SK-N-SH (cell line): ENCODE measurements at regions not wholly inside any gene's neighbourhood (a gene's known extent, or its start where the extent isn't known, plus 50 kb on each side); places are given as distances from the start of the nearest gene placed in this dataset.

ENCODE experiments used
- CTCF ChIA-PET: fragments of 300-600, 350-600 bp; formaldehyde crosslinking; extraction: SDS; loops from one replicate; lab custom pipeline; 2021; lab: Yijun Ruan, JAX
- POLR2A ChIA-PET: fragments of 350-600 bp; sonication (Branson Sonifier 250); formaldehyde crosslinking; extraction: SDS; loops from one replicate; lab custom pipeline; 2020; ENCODE audit warnings: antibody characterized with exemption, inconsistent platforms; lab: Yijun Ruan, JAX
- DNase-seq: peaks from one replicate; pipeline ENCODE4 v3.0.0; 2012
- H2AFZ ChIP-seq: fragments of 200-600 bp; sonication (generic); 2 replicates; pipeline ENCODE4 v1.8.1; 2016; ENCODE audit warnings: antibody characterized with exemption, mild to moderate bottlenecking, low read depth
- H3F3A ChIP-seq: fragments of 200-600 bp; sonication (generic); replicated peaks from 2 replicates; pipeline ENCODE3; 2016; ENCODE audit warnings: antibody characterized with exemption, mild to moderate bottlenecking; ENCODE audit not compliant: insufficient read depth
- H3K27ac ChIP-seq, 2 experiments: fragments of 200-500 bp in 1 of 2; fragments of 200-600 bp in 1 of 2; sonication (Bioruptor generic) in 1 of 2; sonication (generic), shearing (Covaris generic) in 1 of 2; 2 replicates each; pipeline versions ENCODE4 v1.5.1 to v1.6.1; 2014 to 2016; ENCODE audit warnings: low read depth in 2 of 2, inconsistent platforms in 1 of 2, low read length in 1 of 2, mild to moderate bottlenecking in 1 of 2, mixed read lengths in 1 of 2
- H3K27me3 ChIP-seq: fragments of 200-600 bp; sonication (generic), shearing (Covaris generic); 2 replicates; pipeline ENCODE4 v1.6.1; 2016; ENCODE audit warnings: mixed run types; ENCODE audit not compliant: insufficient read depth
- H3K36me3 ChIP-seq, 2 experiments: fragments of 200-500 bp in 1 of 2; fragments of 200-600 bp in 1 of 2; sonication (Bioruptor generic) in 1 of 2; sonication (generic) in 1 of 2; replicated peaks in 1 of 2; 2 replicates each; pipeline versions ENCODE3 to v1.5.1; 2014 to 2016; ENCODE audit warnings: low read length in 1 of 2, mild to moderate bottlenecking in 1 of 2; ENCODE audit not compliant: insufficient read depth in 2 of 2, control insufficient read depth in 1 of 2
- H3K4me1 ChIP-seq, 2 experiments: fragments of 200-500 bp in 1 of 2; fragments of 200-600 bp in 1 of 2; sonication (Bioruptor generic) in 1 of 2; sonication (generic), shearing (Covaris generic) in 1 of 2; 2 replicates each; pipeline versions ENCODE4 v1.5.1 to v1.6.1; 2014 to 2016; ENCODE audit warnings: low read depth in 1 of 2, low read length in 1 of 2, mixed run types in 1 of 2; ENCODE audit not compliant: insufficient read depth in 2 of 2, control insufficient read depth in 1 of 2
- H3K4me2 ChIP-seq: fragments of 200-600 bp; sonication (generic), shearing (Covaris generic); 2 replicates; pipeline ENCODE4 v1.6.1; 2017; ENCODE audit warnings: mixed run types
- H3K4me3 ChIP-seq, 2 experiments: fragments of 200-500 bp in 1 of 2; fragments of 200-600 bp in 1 of 2; sonication (Bioruptor generic) in 1 of 2; sonication (generic), shearing (Covaris generic) in 1 of 2; 2 replicates each; pipeline versions ENCODE4 v1.5.1 to v1.8.1; 2014 to 2016; ENCODE audit warnings: low read depth in 2 of 2, inconsistent platforms in 1 of 2, low read length in 1 of 2, mild to moderate bottlenecking in 1 of 2, mixed read lengths in 1 of 2, moderate library complexity in 1 of 2
- H3K79me2 ChIP-seq: fragments of 200-600 bp; sonication (generic); 2 replicates; pipeline ENCODE4 v1.8.1; 2017; ENCODE audit warnings: mild to moderate bottlenecking; ENCODE audit not compliant: insufficient read depth
- H3K9ac ChIP-seq: fragments of 200-600 bp; sonication (generic); 2 replicates; pipeline ENCODE4 v1.6.1; 2017; ENCODE audit warnings: mixed run types
- H3K9me2 ChIP-seq: fragments of 200-600 bp; sonication (generic); 2 replicates; pipeline ENCODE4 v1.6.1; 2017; ENCODE audit warnings: mixed run types
- H3K9me3 ChIP-seq: fragments of 200-600 bp; sonication (generic); 2 replicates; pipeline ENCODE4 v1.6.1; 2017; ENCODE audit warnings: mixed run types, mild to moderate bottlenecking, moderate library complexity
- H4K20me1 ChIP-seq: fragments of 200-600 bp; sonication (generic); 2 replicates; pipeline ENCODE4 v1.6.1; 2017; ENCODE audit warnings: mild to moderate bottlenecking, mixed run types; ENCODE audit not compliant: insufficient read depth
- CHD2 ChIP-seq: fragments of 150-350 bp; IDR thresholded peaks from 2 replicates; pipeline ENCODE4 v1.6.1; 2018; ENCODE audit warnings: low read length; ENCODE audit not compliant: partially characterized antibody
- EP300 ChIP-seq, 2 experiments: IDR thresholded peaks; 2 replicates each; pipeline versions ENCODE4 v1.4.0 to v1.6.1; 2012; ENCODE audit warnings: borderline replicate concordance in 1 of 2, low read depth in 1 of 2, low read length in 1 of 2
- EZH2phosphoT487 ChIP-seq: fragments of 200-600 bp; sonication (generic); IDR thresholded peaks from 2 replicates; pipeline ENCODE4 v1.6.1; 2017; ENCODE audit warnings: low read depth, mixed run types, mild to moderate bottlenecking, antibody characterized with exemption, moderate library complexity, borderline replicate concordance
- FOXJ3 ChIP-seq: sonication (generic); formaldehyde crosslinking; IDR thresholded peaks from 2 replicates; pipeline ENCODE4 v1.5.1; 2020; ENCODE audit warnings: mild to moderate bottlenecking, missing genetic modification reagents
- FOXM1 ChIP-seq: IDR thresholded peaks from 2 replicates; pipeline ENCODE4 v1.4.0; 2012; ENCODE audit warnings: low read depth, mild to moderate bottlenecking
- JUND ChIP-seq: IDR thresholded peaks from 2 replicates; pipeline ENCODE4 v1.4.0; 2012
- MEF2A ChIP-seq: IDR thresholded peaks from 2 replicates; pipeline ENCODE4 v1.4.0; 2012; ENCODE audit warnings: low read depth, borderline replicate concordance
- MXI1 ChIP-seq: IDR thresholded peaks from 2 replicates; pipeline ENCODE4 v1.6.1; 2012; ENCODE audit warnings: mild to moderate bottlenecking, low read depth, low read length, improper control_type of control experiment
- NFIC ChIP-seq: IDR thresholded peaks from 2 replicates; pipeline ENCODE4 v1.4.0; 2012; ENCODE audit warnings: borderline replicate concordance
- NRF1 ChIP-seq: IDR thresholded peaks from 2 replicates; pipeline ENCODE4 v1.6.1; 2012; ENCODE audit warnings: low read depth, mild to moderate bottlenecking, low read length
- POLR2AphosphoS5 ChIP-seq: IDR thresholded peaks from 2 replicates; pipeline ENCODE4 v1.6.1; 2012; ENCODE audit warnings: low read depth, low read length
- RCOR1 ChIP-seq: fragments of 150-350 bp; IDR thresholded peaks from 2 replicates; pipeline ENCODE4 v1.6.1; 2017; ENCODE audit warnings: antibody characterized with exemption, low read length
- RFX5 ChIP-seq: IDR thresholded peaks from 2 replicates; pipeline ENCODE4 v1.6.1; 2012; ENCODE audit warnings: mild to moderate bottlenecking, improper control_type of control experiment, low read length
- RXRA ChIP-seq: IDR thresholded peaks from 2 replicates; pipeline ENCODE4 v1.4.0; 2012; ENCODE audit warnings: low read depth, mild to moderate bottlenecking, borderline replicate concordance
- SIN3A ChIP-seq: IDR thresholded peaks from 2 replicates; pipeline ENCODE4 v1.6.1; 2012; ENCODE audit warnings: low read depth, mild to moderate bottlenecking, low read length, moderate library complexity, borderline replicate concordance
- SMC3 ChIP-seq: IDR thresholded peaks from 2 replicates; pipeline ENCODE4 v1.6.1; 2012; ENCODE audit warnings: low read depth, low read length, improper control_type of control experiment
- TAF1 ChIP-seq: IDR thresholded peaks from 2 replicates; pipeline ENCODE4 v1.6.1; 2012; ENCODE audit warnings: low read depth, mild to moderate bottlenecking, low read length, moderate library complexity, borderline replicate concordance
- TCF12 ChIP-seq: IDR thresholded peaks from 2 replicates; pipeline ENCODE4 v1.4.0; 2012
- TEAD4 ChIP-seq: IDR thresholded peaks from 2 replicates; pipeline ENCODE4 v1.4.0; 2012; ENCODE audit warnings: mild to moderate bottlenecking, borderline replicate concordance; ENCODE audit not compliant: insufficient read depth
- WGBS: methylation state at CpG from one replicate; pipeline ENCODE4 v1.1.6; 2017; ENCODE audit warnings: low lambda C conversion rate; 5-methylcytosine and 5-hydroxymethylcytosine counted together
- TF ChIP-seq, protein P1 (sequence below): fragments of 150-350 bp; IDR thresholded peaks from 2 replicates; pipeline ENCODE4 v1.6.1; 2017; ENCODE audit warnings: antibody characterized with exemption, low read length, low read depth, borderline replicate concordance
- TF ChIP-seq, protein P2 (sequence below): fragments of 150-350 bp; IDR thresholded peaks from 2 replicates; pipeline ENCODE4 v1.6.1; 2016; ENCODE audit warnings: mild to moderate bottlenecking, low read depth, low read length
- TF ChIP-seq, protein P3 (sequence below): IDR thresholded peaks from 2 replicates; pipeline ENCODE4 v1.6.1; 2012; ENCODE audit warnings: mild to moderate bottlenecking, low read depth, low read length, moderate library complexity

DNA sequence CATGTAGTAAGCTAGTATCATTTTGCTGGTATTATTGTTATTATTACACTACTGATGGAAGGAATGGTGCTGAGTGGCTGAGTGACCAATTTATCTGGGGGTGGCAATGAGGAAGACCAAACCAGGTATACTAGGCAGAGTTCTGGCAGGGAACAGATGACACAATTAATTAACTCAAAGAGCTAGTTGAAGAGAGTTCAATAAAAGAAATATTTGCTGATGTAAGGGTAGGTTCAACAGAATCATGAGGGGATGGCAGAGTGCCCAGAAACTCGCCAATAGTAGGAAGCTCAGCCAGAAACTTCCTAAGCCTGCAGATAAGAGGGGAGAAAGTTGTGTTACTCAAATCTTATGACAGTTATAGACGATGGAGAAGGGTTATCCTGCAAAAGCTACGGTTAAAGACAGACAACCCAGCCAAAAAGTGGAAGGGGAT is 352.5 kb downstream of the KCNJ2 start:
- no peak overlapping the region for H3K9ac ChIP-seq
- H2AFZ ChIP-seq, result no peak overlapping the region
- H4K20me1 ChIP-seq, result no peaks in the 10 kb centered on the region
- H3K27ac ChIP-seq, result no peak overlapping the region
- no peaks in the 10 kb centered on the region for H3K79me2 ChIP-seq
- CTCF ChIA-PET, result interaction anchor here (1.0 to 2.0 kb wide), 2 partner anchors 30 to 141 kb away, joined by 3 to 12 read pairs; no protein-coding TSS in a partner anchor
- H3K9me3 ChIP-seq, result no peaks in the 10 kb centered on the region
- H3K36me3 ChIP-seq, result no peaks in the 10 kb centered on the region
- no peak for TF ChIP-seq CHD2
- TF ChIP-seq, protein P1, sequence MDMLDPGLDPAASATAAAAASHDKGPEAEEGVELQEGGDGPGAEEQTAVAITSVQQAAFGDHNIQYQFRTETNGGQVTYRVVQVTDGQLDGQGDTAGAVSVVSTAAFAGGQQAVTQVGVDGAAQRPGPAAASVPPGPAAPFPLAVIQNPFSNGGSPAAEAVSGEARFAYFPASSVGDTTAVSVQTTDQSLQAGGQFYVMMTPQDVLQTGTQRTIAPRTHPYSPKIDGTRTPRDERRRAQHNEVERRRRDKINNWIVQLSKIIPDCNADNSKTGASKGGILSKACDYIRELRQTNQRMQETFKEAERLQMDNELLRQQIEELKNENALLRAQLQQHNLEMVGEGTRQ, result no peak
- no peak for TF ChIP-seq TCF12
- TF ChIP-seq MEF2A, result no peak
- TF ChIP-seq RFX5, result no peak
- TF ChIP-seq NFIC, result no peak
- no peak for TF ChIP-seq RCOR1
- no peak for TF ChIP-seq FOXM1
- no peak for TF ChIP-seq RXRA
- TF ChIP-seq MXI1, result no peak
- no peak for TF ChIP-seq TAF1
- TF ChIP-seq JUND, result no peak
- TF ChIP-seq, protein P2, sequence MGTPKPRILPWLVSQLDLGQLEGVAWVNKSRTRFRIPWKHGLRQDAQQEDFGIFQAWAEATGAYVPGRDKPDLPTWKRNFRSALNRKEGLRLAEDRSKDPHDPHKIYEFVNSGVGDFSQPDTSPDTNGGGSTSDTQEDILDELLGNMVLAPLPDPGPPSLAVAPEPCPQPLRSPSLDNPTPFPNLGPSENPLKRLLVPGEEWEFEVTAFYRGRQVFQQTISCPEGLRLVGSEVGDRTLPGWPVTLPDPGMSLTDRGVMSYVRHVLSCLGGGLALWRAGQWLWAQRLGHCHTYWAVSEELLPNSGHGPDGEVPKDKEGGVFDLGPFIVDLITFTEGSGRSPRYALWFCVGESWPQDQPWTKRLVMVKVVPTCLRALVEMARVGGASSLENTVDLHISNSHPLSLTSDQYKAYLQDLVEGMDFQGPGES, result no peak
- TF ChIP-seq SIN3A, result no peak
- no peak for TF ChIP-seq NRF1
- no peak for TF ChIP-seq TEAD4
- TF ChIP-seq SMC3, result no peak
- no peak for TF ChIP-seq EP300 (IDR thresholded peaks at IDR 0.05; ENCODE audit: borderline replicate concordance in 1 of 2, low read depth in 1 of 2, low read length in 1 of 2)
- no peaks in the 10 kb centered on the region for H3K9me2 ChIP-seq
- no peak overlapping the region for H3K4me2 ChIP-seq
- POLR2A ChIA-PET, result no interaction called here
- H3K27me3 ChIP-seq, result no peaks in the 10 kb centered on the region
- H3K4me1 ChIP-seq, result no peaks in the 10 kb centered on the region
- no peaks in the 10 kb centered on the region for H3F3A ChIP-seq
- no peak for DNase-seq
- 15% methylated on average over 3 of the region's 3 CpGs for WGBS
- H3K4me3 ChIP-seq, result no peak overlapping the region

DNA sequence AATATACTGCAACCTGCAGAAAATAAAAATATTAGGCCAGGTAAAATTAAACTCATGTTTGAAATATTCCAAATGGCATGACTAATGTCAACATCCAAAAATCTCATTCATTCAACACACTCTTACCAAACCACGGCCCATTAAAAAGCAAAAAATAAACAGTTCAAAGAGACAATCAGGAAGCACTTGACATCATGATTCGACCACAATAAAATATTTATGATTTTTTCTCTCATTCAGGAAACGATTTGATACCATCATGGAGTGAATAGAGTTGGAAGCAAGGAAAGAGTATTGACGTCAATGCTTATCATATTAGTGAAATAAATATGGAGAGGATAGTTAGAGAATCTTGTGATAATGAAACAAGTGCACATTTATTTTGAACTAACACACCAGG is 354.1 kb downstream of the KCNJ2 start:
- H3K9me2 ChIP-seq, result no peaks in the 10 kb centered on the region
- H3K79me2 ChIP-seq, result no peaks in the 10 kb centered on the region
- H2AFZ ChIP-seq, result no peak overlapping the region
- 47% methylated on average over 4 of the region's 4 CpGs for WGBS
- H3K4me1 ChIP-seq, result no peaks in the 10 kb centered on the region
- H3K36me3 ChIP-seq, result no peaks in the 10 kb centered on the region
- H3K9me3 ChIP-seq, result no peaks in the 10 kb centered on the region
- H3K27me3 ChIP-seq, result no peaks in the 10 kb centered on the region
- H4K20me1 ChIP-seq, result no peaks in the 10 kb centered on the region
- no peak overlapping the region for H3K4me3 ChIP-seq
- DNase-seq, result no peak
- ChIA-PET POLR2A (no interaction called here), CTCF (interaction anchor here (1.2 kb wide), 1 partner anchor 355 kb away, joined by 3 read pairs; no protein-coding TSS in a partner anchor)
- no peak overlapping the region for H3K27ac ChIP-seq
- H3F3A ChIP-seq, result no peaks in the 10 kb centered on the region
- H3K9ac ChIP-seq, result no peak overlapping the region
- H3K4me2 ChIP-seq, result no peak overlapping the region
- TF ChIP-seq, protein P3, sequence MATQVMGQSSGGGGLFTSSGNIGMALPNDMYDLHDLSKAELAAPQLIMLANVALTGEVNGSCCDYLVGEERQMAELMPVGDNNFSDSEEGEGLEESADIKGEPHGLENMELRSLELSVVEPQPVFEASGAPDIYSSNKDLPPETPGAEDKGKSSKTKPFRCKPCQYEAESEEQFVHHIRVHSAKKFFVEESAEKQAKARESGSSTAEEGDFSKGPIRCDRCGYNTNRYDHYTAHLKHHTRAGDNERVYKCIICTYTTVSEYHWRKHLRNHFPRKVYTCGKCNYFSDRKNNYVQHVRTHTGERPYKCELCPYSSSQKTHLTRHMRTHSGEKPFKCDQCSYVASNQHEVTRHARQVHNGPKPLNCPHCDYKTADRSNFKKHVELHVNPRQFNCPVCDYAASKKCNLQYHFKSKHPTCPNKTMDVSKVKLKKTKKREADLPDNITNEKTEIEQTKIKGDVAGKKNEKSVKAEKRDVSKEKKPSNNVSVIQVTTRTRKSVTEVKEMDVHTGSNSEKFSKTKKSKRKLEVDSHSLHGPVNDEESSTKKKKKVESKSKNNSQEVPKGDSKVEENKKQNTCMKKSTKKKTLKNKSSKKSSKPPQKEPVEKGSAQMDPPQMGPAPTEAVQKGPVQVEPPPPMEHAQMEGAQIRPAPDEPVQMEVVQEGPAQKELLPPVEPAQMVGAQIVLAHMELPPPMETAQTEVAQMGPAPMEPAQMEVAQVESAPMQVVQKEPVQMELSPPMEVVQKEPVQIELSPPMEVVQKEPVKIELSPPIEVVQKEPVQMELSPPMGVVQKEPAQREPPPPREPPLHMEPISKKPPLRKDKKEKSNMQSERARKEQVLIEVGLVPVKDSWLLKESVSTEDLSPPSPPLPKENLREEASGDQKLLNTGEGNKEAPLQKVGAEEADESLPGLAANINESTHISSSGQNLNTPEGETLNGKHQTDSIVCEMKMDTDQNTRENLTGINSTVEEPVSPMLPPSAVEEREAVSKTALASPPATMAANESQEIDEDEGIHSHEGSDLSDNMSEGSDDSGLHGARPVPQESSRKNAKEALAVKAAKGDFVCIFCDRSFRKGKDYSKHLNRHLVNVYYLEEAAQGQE, result no peak
- no peak for TF ChIP-seq FOXJ3
- no peak for TF ChIP-seq SMC3
- TF ChIP-seq EP300 (IDR thresholded peaks at IDR 0.05; ENCODE audit: borderline replicate concordance in 1 of 2, low read depth in 1 of 2, low read length in 1 of 2), result no peak
- TF ChIP-seq EZH2phosphoT487, result no peak
- TF ChIP-seq RCOR1, result no peak
- TF ChIP-seq RFX5, result no peak
- no peak for TF ChIP-seq POLR2AphosphoS5
- TF ChIP-seq TCF12, result no peak
